AG04450 (cell line): ENCODE measurements at regions not wholly inside any gene's neighbourhood (a gene's known extent, or its start where the extent isn't known, plus 50 kb on each side); places are given as distances from the start of the nearest gene placed in this dataset.

Experiments used
- CTCF ChIA-PET: fragments of 300-600, 350-600 bp; formaldehyde crosslinking; extraction: SDS; loops from one replicate; lab custom pipeline; 2022; ENCODE audit warnings: antibody characterized with exemption, inconsistent platforms; lab: Charles Lee
- POLR2A ChIA-PET: fragments of 350-600 bp; formaldehyde crosslinking; extraction: SDS; loops from one replicate; lab custom pipeline; 2021; ENCODE audit warnings: antibody characterized with exemption, inconsistent platforms; lab: Yijun Ruan, JAX
- DNase-seq: peaks from one replicate; pipeline ENCODE4 v3.0.0-alpha.2; 2011; ENCODE audit warnings: low read depth, low spot score
- H3K27ac ChIP-seq: one replicate; pipeline ENCODE4 v1.5.1; 2012; ENCODE audit warnings: low read depth, low read length, control low read depth
- H3K27me3 ChIP-seq: one replicate; pipeline ENCODE4 v1.6.0; 2012; ENCODE audit warnings: low read length; ENCODE audit not compliant: control insufficient read depth, insufficient read depth
- H3K4me3 ChIP-seq: 2 replicates; pipeline ENCODE4 v1.5.1; 2011; ENCODE audit warnings: mild to moderate bottlenecking, low read depth, low read length, control low read depth
- H3K9me3 ChIP-seq: 2 replicates; pipeline ENCODE4 v1.5.1; 2012; ENCODE audit warnings: low read length; ENCODE audit not compliant: control insufficient read depth, insufficient read depth
- TF ChIP-seq, protein P1 (sequence below): IDR thresholded peaks from 2 replicates; pipeline ENCODE4 v1.5.1; 2011; ENCODE audit warnings: low read depth, low read length, control low read depth, inconsistent platforms

DNA sequence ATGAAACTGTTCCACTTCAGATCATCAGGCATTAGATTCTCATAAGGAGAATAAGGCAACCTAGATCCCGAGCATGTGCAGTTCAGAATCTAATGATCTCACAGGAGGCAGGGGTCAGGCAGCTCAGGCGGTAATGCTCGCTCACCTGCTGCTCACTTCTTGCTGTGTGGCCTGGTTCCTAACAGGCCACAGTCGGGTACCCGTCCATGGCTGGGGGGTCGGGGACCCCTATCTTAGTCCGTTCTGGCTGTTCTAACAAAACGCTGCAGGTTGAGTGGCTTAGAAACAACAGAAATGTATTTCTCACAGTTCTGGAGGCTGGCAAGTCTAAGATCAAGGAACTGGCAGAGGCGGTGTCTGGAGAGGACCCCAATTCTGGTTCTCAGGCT lies 79.2 kb downstream of the ASB1 start:
- TF ChIP-seq, protein P1, sequence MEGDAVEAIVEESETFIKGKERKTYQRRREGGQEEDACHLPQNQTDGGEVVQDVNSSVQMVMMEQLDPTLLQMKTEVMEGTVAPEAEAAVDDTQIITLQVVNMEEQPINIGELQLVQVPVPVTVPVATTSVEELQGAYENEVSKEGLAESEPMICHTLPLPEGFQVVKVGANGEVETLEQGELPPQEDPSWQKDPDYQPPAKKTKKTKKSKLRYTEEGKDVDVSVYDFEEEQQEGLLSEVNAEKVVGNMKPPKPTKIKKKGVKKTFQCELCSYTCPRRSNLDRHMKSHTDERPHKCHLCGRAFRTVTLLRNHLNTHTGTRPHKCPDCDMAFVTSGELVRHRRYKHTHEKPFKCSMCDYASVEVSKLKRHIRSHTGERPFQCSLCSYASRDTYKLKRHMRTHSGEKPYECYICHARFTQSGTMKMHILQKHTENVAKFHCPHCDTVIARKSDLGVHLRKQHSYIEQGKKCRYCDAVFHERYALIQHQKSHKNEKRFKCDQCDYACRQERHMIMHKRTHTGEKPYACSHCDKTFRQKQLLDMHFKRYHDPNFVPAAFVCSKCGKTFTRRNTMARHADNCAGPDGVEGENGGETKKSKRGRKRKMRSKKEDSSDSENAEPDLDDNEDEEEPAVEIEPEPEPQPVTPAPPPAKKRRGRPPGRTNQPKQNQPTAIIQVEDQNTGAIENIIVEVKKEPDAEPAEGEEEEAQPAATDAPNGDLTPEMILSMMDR = no peak
- Histone ChIP-seq H3K27ac (no peak overlapping the region), H3K4me3 (no peak overlapping the region), H3K9me3 (no peaks in the 10 kb centered on the region; the same call in 1 of the 2 replicates), H3K27me3 (no peaks in the 10 kb centered on the region)
- ChIA-PET POLR2A (no interaction called here), CTCF (no interaction called here)
- DNase-seq = no peak

DNA sequence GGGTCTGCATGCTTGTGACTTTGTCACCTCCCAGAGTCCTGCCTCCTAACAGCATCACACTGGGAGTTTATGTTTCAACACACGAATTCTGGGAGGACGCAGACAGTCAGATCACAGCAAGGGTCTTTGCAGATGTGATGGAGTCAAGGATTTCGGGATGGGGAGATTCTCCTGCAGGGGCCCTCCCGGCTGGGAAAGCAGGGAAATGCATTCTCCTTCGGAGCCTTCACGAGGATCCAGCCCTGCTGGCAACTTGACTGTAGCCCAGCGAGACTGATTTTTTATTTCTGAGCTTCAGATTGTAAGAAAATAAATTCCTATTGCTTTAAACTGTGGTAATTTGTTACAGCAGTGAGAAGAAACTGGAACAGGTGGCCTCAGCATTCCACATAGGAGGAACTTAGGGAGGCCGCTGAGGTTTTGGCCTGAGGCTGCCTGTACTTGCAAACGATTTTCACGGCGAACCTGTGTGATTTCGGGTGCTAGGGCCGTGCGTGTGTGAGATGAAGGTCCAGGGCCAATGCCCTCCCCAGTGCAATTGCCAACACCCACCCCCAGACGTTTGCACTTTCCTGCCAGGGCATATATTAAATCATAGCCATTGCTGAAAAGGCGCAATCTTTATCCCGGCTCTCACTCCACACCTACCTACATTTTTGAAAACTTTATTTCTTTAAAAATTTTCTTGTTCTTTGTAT lies 79.8 kb downstream of the ASB1 start:
- no peaks in the 10 kb centered on the region for H3K27me3 ChIP-seq
- TF ChIP-seq, protein P1 = no peak
- no peak overlapping the region for H3K27ac ChIP-seq
- no peak overlapping the region for H3K4me3 ChIP-seq
- no peaks in the 10 kb centered on the region; the same call in 1 of the 2 replicates for H3K9me3 ChIP-seq
- POLR2A ChIA-PET = no interaction called here
- CTCF ChIA-PET = no interaction called here
- no peak for DNase-seq

DNA sequence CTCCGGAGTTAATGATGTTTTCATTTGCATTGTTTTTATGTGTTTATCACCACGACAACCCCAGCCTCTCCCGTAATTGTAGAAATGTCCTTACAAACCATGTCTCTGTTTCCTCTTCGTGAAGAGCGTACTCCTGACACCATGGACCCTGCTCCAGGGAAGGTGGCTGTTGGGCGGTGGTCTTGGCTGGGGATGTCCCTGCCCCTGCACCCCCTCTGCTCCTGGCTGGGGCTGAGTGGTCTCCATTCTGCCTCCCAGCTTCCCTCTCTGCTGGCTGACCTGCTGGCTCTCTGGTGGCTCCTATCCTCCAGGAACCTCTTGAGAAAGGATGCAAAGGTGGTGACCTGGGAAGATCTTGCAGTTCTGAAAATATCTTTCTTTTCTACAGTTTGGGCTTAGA lies 81.1 kb downstream of the ASB1 start:
- DNase-seq = no peak
- TF ChIP-seq, protein P1 = no peak
- no peaks in the 10 kb centered on the region for H3K27me3 ChIP-seq
- H3K27ac ChIP-seq = no peak overlapping the region
- ChIA-PET CTCF (no interaction called here), POLR2A (no interaction called here)
- no peak overlapping the region for H3K4me3 ChIP-seq
- no peaks in the 10 kb centered on the region; the same call in 1 of the 2 replicates for H3K9me3 ChIP-seq

DNA sequence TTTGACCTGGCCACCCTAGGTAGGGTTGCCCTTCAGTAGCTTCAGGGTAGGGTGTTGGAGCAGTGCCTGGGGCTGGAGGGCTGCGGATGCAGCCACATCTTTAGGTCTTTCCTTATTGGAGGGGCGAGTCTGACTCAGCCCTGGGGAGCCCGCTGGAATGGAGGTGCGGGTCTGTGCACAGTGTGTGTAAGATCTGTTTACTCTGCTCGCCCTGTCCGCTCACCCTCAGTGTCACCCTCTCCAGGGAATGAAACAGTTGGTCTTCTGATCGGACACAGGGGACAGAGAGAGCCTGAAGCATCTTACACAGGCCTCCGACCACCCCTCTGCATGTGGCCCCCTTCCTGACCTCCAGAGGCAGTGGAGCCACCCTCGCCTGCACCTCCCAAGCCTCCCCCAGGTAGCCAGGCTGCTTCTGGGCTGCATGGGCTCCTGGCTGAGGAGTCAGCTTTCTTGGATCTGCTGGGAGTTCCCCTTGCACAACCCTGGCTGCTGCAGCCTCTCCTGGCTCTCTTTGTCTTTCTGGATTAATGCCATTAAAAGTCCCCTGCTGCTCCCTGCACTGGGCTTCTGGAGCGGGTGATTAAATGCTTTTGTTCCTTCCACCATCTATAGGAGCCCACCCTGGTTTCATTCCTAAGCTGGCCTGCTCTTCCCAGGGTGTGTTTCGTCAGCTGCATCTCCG lies 82.6 kb downstream of the ASB1 start:
- Histone ChIP-seq H3K27me3 (no peaks in the 10 kb centered on the region), H3K9me3 (no peaks in the 10 kb centered on the region; the same call in 1 of the 2 replicates), H3K27ac (no peak overlapping the region), H3K4me3 (no peak overlapping the region)
- ChIA-PET CTCF (interaction anchor here (0.6 to 1.0 kb wide), 2 partner anchors 12 to 44 kb away, joined by 3 to 4 read pairs; no protein-coding TSS in a partner anchor), POLR2A (no interaction called here)
- TF ChIP-seq, protein P1 = no peak
- no peak for DNase-seq

DNA sequence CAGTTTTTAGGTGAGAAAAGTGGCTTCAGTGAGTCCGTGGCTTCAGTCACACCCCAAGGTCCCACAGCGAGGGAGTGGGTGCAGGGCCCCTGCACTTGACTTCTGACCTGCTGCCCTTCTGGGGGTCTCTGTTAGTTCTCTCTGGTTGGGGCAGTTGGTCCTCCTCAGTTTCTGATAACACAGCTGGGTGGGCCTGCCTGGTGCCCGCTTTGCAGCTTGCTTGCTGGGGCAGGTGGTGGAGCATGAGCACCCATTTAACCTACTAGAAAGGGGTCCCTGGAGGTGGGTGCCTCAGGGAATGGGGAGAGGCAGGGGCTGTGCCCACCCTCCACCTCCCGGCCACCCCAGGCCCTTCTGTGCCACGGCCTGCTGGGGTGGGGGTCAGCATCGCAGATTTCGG lies 83.2 kb downstream of the ASB1 start:
- POLR2A ChIA-PET = no interaction called here
- Histone ChIP-seq H3K9me3 (no peaks in the 10 kb centered on the region; the same call in 1 of the 2 replicates), H3K27ac (no peak overlapping the region), H3K4me3 (no peak overlapping the region), H3K27me3 (no peaks in the 10 kb centered on the region)
- CTCF ChIA-PET = no interaction called here
- DNase-seq = no peak
- TF ChIP-seq, protein P1 = no peak
